Astrocyte (in vitro differentiated cells and primary cell): ENCODE measurements at regions not wholly inside any gene's neighbourhood (a gene's known extent, or its start where the extent isn't known, plus 50 kb on each side); places are given as distances from the start of the nearest gene placed in this dataset.

Experiments
- DNase-seq: peaks from one replicate; pipeline ENCODE4 v3.0.0-alpha.2; 2010; ENCODE audit warnings: low read depth
- FAIRE-seq: peaks from 2 replicates; lab custom pipeline; 2011; peaks lifted over from hg19 to GRCh38; lab: Jason Lieb, UNC
- H2AFZ ChIP-seq: 2 replicates; pipeline ENCODE4 v1.6.0; 2012; ENCODE audit warnings: low read depth, low read length, inconsistent platforms
- H3K27ac ChIP-seq: 2 replicates; pipeline ENCODE4 v1.5.1; 2011; ENCODE audit warnings: low read depth, low read length, inconsistent platforms
- H3K27me3 ChIP-seq: 2 replicates; pipeline ENCODE4 v1.6.0; 2011; ENCODE audit warnings: low read length, inconsistent platforms; ENCODE audit not compliant: insufficient read depth
- H3K36me3 ChIP-seq: 2 replicates; pipeline ENCODE4 v1.5.1; 2011; ENCODE audit warnings: low read length, inconsistent platforms; ENCODE audit not compliant: insufficient read depth
- H3K4me1 ChIP-seq: 2 replicates; pipeline ENCODE4 v1.5.1; 2011; ENCODE audit warnings: low read length, inconsistent platforms; ENCODE audit not compliant: insufficient read depth
- H3K4me2 ChIP-seq: 2 replicates; pipeline ENCODE4 v1.6.0; 2012; ENCODE audit warnings: low read length, inconsistent platforms
- H3K4me3 ChIP-seq: 2 replicates; pipeline ENCODE4 v1.5.1; 2011; ENCODE audit warnings: low read depth, mild to moderate bottlenecking, low read length, inconsistent platforms; ENCODE audit not compliant: insufficient read depth
- H3K79me2 ChIP-seq: 2 replicates; pipeline ENCODE4 v1.6.0; 2012; ENCODE audit warnings: mild to moderate bottlenecking, low read length, inconsistent platforms; ENCODE audit not compliant: insufficient read depth
- H3K9ac ChIP-seq: 2 replicates; pipeline ENCODE4 v1.6.0; 2012; ENCODE audit warnings: mild to moderate bottlenecking, low read length, inconsistent platforms
- H3K9me3 ChIP-seq: 2 replicates; pipeline ENCODE4 v1.5.1; 2012; ENCODE audit warnings: low read depth, mild to moderate bottlenecking, low read length, inconsistent platforms; ENCODE audit not compliant: insufficient read depth
- H4K20me1 ChIP-seq: 2 replicates; pipeline ENCODE4 v1.6.0; 2012; ENCODE audit warnings: low read length, inconsistent platforms; ENCODE audit not compliant: insufficient read depth
- H3K27ac Mint-ChIP-seq: one replicate; pipeline ENCODE4 v1.8.0; 2021; ENCODE audit warnings: mild to moderate bottlenecking, mixed read lengths; ENCODE audit not compliant: unreplicated experiment
- H3K27me3 Mint-ChIP-seq: one replicate; pipeline ENCODE4 v1.8.0; 2021; ENCODE audit warnings: low read depth, mixed read lengths; ENCODE audit not compliant: unreplicated experiment
- H3K36me3 Mint-ChIP-seq: one replicate; pipeline ENCODE4 v1.8.0; 2021; ENCODE audit warnings: low read depth, mixed read lengths; ENCODE audit not compliant: unreplicated experiment
- H3K4me1 Mint-ChIP-seq: one replicate; pipeline ENCODE4 v1.8.0; 2021; ENCODE audit warnings: low read depth, mixed read lengths; ENCODE audit not compliant: unreplicated experiment
- H3K4me3 Mint-ChIP-seq: one replicate; pipeline ENCODE4 v1.8.0; 2021; ENCODE audit warnings: mild to moderate bottlenecking, moderate library complexity, mixed read lengths; ENCODE audit not compliant: unreplicated experiment
- H3K9me3 Mint-ChIP-seq: one replicate; pipeline ENCODE4 v1.8.0; 2021; ENCODE audit warnings: mild to moderate bottlenecking, mixed read lengths; ENCODE audit not compliant: unreplicated experiment
- EZH2 ChIP-seq: IDR thresholded peaks from 2 replicates; pipeline ENCODE4 v1.6.1; 2012; ENCODE audit warnings: mild to moderate bottlenecking, low read length, inconsistent platforms; ENCODE audit not compliant: insufficient read depth
- TF ChIP-seq, protein P1 (sequence below): IDR thresholded peaks from 2 replicates; pipeline ENCODE4 v1.5.1; 2011; ENCODE audit warnings: low read depth, mild to moderate bottlenecking, inconsistent platforms, low read length, moderate library complexity; ENCODE audit not compliant: insufficient read depth

DNA sequence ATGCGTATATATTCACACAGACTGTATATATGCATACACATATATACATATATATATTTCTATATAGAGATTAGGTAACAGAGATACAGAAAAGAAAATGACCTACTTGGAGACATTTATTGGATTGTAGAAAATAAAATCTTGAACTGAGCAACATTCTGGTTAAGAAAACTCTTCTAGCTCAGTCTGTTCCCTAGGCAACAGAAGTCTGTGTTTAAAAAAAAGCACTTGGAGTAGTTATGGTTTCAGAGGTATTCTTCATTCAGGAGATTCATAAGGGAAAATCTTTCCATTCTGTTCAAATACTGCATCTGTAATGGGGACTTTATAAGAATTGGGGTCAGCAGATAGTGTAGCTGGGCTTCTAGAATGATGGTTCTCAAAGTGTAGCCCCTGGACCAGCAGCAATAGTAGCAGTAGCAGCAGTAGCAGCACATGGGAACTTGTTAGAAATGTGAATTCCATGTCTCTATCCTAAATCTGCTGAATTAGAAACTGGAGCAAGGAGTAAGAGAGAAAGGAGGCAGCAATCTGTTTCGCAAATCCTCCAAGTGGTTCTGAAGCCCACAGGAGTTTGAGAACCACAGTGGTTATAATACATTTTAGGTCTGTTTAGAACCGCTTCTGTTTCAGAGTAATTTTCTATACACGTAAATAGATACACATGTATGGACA, 112.8 kb upstream of the TMEM108 start:
- Histone ChIP-seq H3K4me2 (no peak overlapping the region), H3K9ac (no peak overlapping the region), H3K4me3 (no peak overlapping the region), H3K4me1 (no peaks in the 10 kb centered on the region), H2AFZ (no peak overlapping the region), H4K20me1 (no peaks in the 10 kb centered on the region), H3K27me3 (no peaks in the 10 kb centered on the region), H3K36me3 (no peaks in the 10 kb centered on the region), H3K79me2 (no peaks in the 10 kb centered on the region), H3K9me3 (no peaks in the 10 kb centered on the region), H3K27ac (no peak overlapping the region)
- TF ChIP-seq, protein P1, sequence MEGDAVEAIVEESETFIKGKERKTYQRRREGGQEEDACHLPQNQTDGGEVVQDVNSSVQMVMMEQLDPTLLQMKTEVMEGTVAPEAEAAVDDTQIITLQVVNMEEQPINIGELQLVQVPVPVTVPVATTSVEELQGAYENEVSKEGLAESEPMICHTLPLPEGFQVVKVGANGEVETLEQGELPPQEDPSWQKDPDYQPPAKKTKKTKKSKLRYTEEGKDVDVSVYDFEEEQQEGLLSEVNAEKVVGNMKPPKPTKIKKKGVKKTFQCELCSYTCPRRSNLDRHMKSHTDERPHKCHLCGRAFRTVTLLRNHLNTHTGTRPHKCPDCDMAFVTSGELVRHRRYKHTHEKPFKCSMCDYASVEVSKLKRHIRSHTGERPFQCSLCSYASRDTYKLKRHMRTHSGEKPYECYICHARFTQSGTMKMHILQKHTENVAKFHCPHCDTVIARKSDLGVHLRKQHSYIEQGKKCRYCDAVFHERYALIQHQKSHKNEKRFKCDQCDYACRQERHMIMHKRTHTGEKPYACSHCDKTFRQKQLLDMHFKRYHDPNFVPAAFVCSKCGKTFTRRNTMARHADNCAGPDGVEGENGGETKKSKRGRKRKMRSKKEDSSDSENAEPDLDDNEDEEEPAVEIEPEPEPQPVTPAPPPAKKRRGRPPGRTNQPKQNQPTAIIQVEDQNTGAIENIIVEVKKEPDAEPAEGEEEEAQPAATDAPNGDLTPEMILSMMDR, result no peak
- TF ChIP-seq EZH2, result no peak
- Mint-ChIP-seq H3K27ac (no peak overlapping the region), H3K27me3 (peaks cover 2% of the 10 kb centered on the region), H3K4me3 (no peak overlapping the region), H3K36me3 (no peaks in the 10 kb centered on the region), H3K9me3 (no peaks in the 10 kb centered on the region), H3K4me1 (no peaks in the 10 kb centered on the region)
- no peak for FAIRE-seq
- no peak for DNase-seq

DNA sequence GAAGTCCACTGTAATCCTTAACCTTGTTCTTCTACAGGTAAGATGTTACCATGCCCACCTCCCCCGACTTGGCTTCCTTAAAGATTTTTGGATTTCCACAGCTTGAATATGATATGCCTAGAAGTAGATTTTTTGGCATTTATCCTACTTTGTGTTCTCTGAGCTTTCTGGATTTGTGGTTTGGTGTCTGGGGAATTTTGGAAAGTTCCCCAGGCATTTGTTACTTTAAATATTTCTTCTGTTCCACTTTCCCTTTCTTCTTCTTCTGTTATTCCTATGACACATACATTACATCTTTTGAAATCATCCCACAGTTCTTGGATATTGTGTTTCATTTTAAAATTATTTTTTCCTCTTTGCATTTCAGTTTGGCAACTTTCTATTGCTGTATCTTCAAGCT, 122.1 kb upstream of the TMEM108 start:
- Histone ChIP-seq H3K36me3 (no peaks in the 10 kb centered on the region), H3K9me3 (no peaks in the 10 kb centered on the region), H4K20me1 (no peaks in the 10 kb centered on the region), H3K4me2 (peak overlapping the region; percentile 25), H3K27me3 (no peaks in the 10 kb centered on the region), H3K79me2 (no peaks in the 10 kb centered on the region), H3K4me3 (no peak overlapping the region), H2AFZ (no peak overlapping the region), H3K9ac (no peak overlapping the region), H3K4me1 (peaks cover 5% of the 10 kb centered on the region), H3K27ac (no peak overlapping the region)
- H3K4me1 Mint-ChIP-seq, result no peaks in the 10 kb centered on the region
- no peak overlapping the region for H3K27ac Mint-ChIP-seq
- H3K27me3 Mint-ChIP-seq, result peaks cover 8% of the 10 kb centered on the region
- DNase-seq, result peak; percentile 6
- FAIRE-seq, result no peak
- no peaks in the 10 kb centered on the region for H3K9me3 Mint-ChIP-seq
- no peak overlapping the region for H3K4me3 Mint-ChIP-seq
- TF ChIP-seq EZH2, result no peak
- TF ChIP-seq, protein P1, result no peak
- no peaks in the 10 kb centered on the region for H3K36me3 Mint-ChIP-seq

DNA sequence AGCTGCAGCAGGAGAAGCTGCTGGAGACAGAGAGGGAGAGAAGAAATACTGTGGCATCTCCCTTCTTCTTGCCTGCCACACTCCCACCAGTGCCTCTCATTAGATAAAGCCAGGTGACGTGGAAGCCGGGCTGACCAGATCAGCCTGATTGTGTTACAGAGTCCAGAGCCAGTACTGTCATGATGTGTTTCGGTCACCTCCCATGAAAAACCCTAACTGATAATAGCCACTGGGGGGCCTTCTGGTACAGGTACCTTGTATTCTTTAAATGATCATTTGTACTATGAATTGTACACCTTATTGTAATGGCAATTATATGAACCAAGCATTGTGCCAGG, 125.8 kb upstream of the TMEM108 start:
- H3K4me3 Mint-ChIP-seq, result no peak overlapping the region
- Histone ChIP-seq H3K36me3 (no peaks in the 10 kb centered on the region), H3K27me3 (no peaks in the 10 kb centered on the region), H3K4me1 (peaks cover 5% of the 10 kb centered on the region), H3K9ac (no peak overlapping the region), H3K4me2 (no peak overlapping the region), H3K27ac (no peak overlapping the region), H4K20me1 (no peaks in the 10 kb centered on the region), H2AFZ (no peak overlapping the region), H3K4me3 (no peak overlapping the region), H3K79me2 (no peaks in the 10 kb centered on the region), H3K9me3 (no peaks in the 10 kb centered on the region)
- H3K4me1 Mint-ChIP-seq, result no peaks in the 10 kb centered on the region
- no peak for FAIRE-seq
- TF ChIP-seq EZH2, result no peak
- TF ChIP-seq, protein P1, result no peak
- H3K9me3 Mint-ChIP-seq, result no peaks in the 10 kb centered on the region
- DNase-seq, result no peak
- no peak overlapping the region for H3K27ac Mint-ChIP-seq
- no peaks in the 10 kb centered on the region for H3K36me3 Mint-ChIP-seq
- peaks cover 1% of the 10 kb centered on the region for H3K27me3 Mint-ChIP-seq
